ENCODE measurements at regions not wholly inside any gene's neighbourhood (a gene's known extent, or its start where the extent isn't known, plus 50 kb on each side); places are given as distances from the start of the nearest gene placed in this dataset.
A peak's percentile ranks its signal among the peaks of the same experiment; 100 is the strongest.
"Not testable (repeated sequence)": the region's sequence is repeated elsewhere in the genome, so short reads cannot be mapped to it uniquely, and the experiment has no call there.

DNA sequence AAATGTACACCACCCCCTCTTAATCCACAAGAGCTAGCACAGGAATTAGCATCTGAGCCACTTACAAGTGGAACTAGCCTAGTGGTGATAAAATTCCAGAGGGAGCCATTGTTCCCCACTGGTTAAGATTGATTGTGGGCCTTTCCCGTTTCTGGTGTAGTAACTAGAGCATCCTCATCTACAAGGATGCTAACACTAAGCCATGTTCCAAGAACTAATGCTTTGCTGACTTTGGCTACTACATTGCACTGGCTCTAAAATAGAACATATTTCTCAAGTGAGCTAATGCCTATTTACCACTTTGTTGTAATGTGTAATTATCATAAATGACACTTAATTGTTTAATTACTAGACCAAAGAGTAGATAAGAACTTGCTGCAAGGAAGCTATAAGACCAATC, 143.7 kb downstream of the FZD1 start:
- DNase-seq: no peak

- DNase-seq: no peak
These were observed 144.3 kb downstream of the FZD1 start for GRCh38 chr7:91408388-91409154.

GRCh38 chr7:91411060-91411459, 146.8 kb downstream of the FZD1 start:
- no peak for DNase-seq

GRCh38 chr7:91412298-91412697, 148.1 kb downstream of the FZD1 start:
- DNase-seq: no peak

- DNase-seq: no peak
These were observed 150.5 kb downstream of the FZD1 start for GRCh38 chr7:91414734-91415133.

DNA sequence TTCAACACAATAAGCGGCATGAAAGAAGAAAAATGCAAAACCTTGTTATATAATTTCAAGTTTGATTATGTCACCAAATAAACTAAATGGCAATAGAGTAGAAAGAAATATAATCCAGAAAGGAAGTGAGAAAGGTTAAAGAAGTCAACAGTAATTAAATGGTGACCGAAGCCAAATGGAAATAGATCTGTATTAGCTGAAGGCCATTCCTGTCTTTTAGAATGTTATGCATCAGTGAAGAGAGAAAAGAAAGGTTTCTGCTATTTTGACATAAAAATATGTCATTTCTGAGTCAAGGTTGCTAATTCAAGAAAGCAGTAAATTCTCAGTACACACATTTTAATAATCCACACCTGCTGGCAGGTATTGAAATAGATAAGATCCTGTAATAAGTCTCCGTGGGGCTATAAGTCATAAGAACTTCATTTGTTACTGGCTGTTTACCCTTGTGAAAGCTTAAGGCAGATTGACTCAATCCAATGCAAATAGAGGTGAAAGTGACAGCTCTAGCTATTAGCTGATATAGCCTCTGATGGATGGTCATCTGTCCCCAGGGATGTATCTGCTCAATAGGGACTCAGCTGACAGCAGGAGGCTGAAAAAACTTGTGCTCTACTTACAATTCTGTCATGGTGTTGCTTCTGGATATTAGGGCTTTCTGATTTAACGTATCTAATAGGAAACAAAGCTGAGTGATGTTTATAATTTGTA, 152.1 kb downstream of the FZD1 start:
- no peak for DNase-seq

DNA sequence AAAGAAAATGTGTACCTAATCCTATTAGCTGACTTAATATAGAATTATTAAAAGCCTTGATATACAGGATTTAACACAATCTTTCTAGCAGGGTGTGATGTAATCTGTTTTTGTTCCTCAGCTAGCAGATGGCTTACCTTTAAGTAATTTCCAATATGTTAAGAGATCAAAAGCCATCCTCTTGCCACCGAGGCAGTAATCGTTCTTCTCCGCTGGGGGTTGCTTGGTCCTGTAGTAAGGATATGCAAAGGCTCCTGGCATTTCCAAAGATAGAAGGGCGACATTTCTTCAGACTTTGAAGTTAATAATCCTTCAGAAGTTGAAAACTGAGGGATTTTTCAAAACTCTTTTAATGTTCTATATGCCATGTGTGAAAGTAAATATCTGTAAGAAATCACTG, 156.4 kb downstream of the FZD1 start:
- no peak for DNase-seq

DNA sequence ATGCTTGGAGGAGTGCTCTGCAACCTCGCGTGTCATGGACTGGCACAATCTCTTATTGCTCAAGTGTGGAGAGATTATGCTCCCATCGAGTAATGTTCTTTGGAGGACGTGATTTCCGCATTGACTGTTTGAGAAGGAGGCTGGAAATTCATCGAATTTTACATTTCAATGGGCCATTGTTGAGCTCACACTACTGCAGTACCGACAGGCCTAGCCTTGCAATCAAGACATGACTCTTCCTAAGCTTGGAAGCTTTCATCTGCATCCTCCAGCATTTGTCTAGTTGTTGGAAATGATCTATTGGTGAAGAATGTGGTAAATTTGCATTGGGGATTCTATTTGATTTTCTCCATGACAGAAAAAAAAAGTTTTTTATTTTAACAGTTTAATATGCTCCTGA, 156.8 kb downstream of the FZD1 start:
- DNase-seq: no peak

GRCh38 chr7:91424371-91424770, 160.1 kb downstream of the FZD1 start:
- peak; percentile 95 for DNase-seq

- no peak for DNase-seq
These were observed 160.9 kb downstream of the FZD1 start for GRCh38 chr7:91425149-91425548.

DNA sequence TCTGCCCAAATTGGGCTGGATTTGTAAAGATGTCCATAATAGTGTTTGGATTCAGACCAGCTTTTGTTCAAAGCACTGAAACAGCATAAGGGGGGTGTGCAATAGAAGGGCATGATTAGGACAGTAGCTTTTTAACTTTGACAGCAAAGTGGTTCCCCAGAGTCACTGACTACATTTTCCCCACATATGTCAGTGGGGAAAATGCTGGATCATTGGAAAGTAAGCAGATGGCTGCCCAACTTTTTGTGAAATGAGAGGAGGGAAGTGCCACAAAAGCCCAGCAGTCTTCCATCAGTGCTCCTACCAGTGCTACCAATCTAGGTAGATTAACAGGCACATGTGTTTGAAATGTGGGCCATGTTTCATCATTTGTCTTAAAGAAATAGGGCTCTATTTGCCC, 162.8 kb downstream of the FZD1 start:
- DNase-seq: peak; percentile 91

DNA sequence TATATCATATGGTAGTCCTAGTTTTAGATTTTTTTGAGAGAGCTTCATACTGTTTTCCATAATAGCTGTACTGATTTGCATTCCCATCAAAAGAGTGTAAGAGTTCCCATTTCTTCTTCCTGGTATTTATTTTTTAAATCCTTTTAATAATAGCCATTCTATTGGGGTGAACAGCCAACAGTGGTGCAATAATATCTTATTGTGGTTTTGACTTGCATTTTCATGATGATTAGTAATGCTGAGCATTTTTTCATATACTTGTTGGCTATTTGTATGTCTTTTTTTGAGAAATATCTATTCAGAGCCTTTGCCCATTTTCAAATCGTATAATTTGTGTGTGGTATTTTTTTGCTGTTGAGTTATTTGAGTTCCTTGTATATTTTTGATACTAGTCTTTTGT, 167.4 kb downstream of the FZD1 start:
- DNase-seq: no peak

DNA sequence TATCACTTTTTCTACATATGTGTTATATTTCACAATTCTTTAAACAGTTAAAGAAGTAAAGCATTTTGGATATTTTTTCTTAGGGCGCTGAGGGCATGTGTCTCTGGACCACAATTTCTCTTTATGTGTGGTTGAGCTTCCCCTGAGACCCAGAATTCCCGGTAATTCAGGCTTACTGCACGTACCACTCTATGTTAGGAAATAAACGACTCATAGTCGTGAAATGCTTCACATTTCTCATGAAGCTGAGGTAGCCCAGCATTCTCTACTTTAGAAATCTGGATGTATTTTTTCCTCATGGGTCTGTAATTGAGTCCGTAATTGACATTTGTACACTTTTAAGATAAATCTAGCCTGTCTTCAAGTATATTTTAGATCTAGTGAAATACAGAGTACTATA, 170.6 kb downstream of the FZD1 start:
- DNase-seq: no peak

DNA sequence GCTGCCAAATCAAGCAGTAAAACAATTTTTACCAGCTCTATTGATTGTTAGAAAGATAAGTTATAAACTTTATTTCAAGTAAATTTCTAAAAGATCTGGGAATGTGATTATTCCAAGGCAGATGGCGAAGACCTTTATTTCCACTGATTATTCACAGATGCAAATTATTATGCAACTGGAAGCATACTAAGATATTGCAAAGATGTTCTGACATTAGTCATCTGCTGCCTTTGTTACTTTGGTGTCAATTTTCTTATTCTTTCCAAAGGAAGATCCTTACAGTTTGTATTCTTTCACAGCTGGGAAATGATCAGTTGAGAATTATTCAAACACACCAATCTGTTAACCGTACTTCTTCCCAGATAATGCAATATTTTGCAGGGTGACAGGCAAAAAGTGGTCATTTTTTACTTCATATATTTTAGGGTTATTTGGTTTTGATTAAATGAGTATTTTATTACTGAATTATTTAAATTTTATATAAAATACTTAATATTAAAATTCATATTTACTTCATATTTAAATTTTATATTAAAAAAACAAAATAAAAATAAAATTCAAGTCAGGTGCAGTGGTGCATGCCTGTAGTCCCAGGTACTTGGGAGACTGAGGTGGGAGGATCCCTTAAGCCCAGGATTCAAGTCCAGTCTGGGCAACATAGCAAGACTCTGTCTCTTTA, 171.3 kb downstream of the FZD1 start:
- peak; percentile 48 for DNase-seq

DNA sequence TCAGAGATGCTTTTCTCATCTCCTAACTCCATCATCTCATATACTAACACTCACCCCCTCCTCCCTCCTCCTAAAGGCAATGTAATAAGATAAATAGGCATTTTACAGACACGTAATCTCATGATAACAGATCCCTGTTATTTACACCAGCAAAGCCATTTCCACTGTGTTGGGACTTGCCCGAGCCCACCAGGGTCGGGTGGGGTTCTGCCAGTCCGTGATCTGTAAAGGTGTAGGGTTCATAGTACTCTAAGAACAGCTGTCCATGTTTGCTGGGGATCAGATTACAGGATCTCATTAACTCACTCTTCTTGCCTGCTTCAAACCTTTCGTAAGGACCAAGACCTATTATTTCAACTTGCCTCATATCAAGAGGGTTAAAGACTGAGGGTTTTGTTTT, 172.4 kb downstream of the FZD1 start:
- peak; percentile 95 for DNase-seq

GRCh38 chr7:91440198-91440597, 176.0 kb downstream of the FZD1 start:
- DNase-seq: not testable (repeated sequence)

DNA sequence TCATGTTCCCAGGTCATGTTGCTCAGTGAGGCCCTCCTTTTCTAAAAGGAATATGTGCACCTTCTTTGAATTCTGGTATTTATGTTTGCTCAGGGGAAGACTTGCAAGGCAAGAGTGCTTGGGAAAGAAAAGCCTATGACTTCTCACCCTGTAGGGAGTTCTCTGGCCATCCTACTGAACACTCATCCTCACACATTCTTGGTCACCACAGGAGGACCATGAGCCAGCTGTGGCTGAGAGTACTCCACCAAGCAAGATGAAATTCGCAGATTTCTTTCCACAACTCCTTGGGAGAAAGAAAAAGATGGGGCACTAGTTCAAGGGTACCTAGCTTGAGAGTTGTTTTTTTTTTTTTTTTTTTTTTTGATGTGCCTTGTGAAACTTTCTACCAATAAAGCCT, 179.6 kb downstream of the FZD1 start:
- DNase-seq: no peak

DNA sequence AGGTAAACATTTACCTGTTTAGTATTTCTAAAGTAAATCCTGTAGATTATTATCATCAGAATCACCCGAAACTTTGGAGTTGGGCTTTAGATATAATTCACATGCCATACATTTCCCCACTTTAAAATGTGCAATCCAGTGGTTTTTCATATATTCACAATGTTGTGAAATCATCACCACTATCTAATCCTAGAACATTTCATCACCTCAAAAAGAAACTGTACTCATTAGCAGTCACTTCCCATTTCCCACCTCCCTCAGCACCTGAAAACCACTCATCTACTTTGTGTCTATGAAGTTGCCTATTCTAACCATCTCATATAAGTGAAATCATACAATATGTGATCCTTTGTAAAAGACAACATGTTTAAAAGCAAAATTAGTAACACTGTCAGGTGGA, 182.6 kb downstream of the FZD1 start:
- DNase-seq: no peak

DNA sequence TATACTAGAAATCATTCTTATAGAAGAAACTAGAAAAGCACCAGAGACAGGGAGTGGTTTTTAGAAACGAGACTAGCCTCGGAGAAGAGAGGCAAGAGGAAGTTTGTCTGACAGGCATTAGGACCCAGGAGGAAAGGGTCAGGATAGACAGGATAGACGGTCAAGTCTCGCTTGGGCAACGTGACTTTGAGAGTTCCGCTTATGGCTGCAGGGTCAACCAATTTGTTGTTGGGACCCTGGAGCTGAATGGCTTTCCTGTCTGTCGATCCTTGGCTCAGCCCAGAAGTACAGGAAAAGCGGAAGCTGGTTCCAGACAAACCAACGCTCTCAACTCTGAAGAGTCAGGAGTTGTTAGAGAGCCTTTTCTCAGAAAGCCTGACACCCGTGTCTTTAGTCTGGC, 191.2 kb downstream of the FZD1 start:
- no peak for DNase-seq

DNA sequence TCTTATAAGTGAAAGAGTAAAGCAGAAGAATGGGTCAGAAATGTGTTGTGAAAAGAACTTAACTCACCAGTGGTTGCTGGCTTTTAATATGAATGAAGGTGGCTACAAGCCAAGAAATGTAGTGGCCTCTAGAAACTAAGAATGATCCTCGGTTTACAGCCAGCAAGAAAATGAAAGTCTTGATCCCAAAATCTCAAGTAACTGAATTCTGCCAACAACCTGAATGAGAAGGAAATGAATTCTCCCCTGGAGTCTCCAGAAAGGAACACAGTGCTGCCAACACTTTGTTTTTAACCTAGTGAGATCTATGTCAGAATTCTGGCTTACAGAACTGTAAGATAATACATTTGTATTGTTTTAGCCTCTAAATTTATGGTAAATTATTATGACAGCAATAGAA, 193.0 kb downstream of the FZD1 start:
- DNase-seq: no peak

GRCh38 chr7:91459539-91459938, 195.3 kb downstream of the FZD1 start:
- no peak for DNase-seq

GRCh38 chr7:91462316-91462715, 198.1 kb downstream of the FZD1 start:
- no peak for DNase-seq

DNA sequence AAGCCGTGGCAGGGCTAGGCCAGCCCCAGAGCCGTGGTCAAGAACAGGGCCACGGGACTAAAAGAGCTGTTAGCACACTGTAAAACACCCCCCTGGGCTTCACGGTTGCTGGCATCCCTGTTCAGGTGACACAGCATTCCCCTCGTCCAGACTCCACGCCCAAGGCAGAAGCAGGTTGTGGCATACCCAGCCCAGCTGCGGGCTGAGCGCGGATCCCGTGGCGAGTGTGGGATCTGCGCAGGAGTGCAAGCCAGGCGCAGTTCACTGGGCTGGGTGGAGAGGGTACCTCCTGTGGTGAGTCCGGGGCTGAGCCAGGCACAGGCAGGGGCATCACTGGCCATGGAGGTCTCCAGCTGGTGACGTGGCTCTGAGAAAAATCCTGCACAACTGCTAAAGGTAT, 199.1 kb downstream of the FZD1 start:
- no peak for DNase-seq

- DNase-seq: no peak
These were observed 201.4 kb downstream of the FZD1 start for GRCh38 chr7:91465595-91466061.

Measured in NCI-H2171 (cell line).